ENCODE measurements at regions not wholly inside any gene's neighbourhood (a gene's known extent, or its start where the extent isn't known, plus 50 kb on each side); places are given as distances from the start of the nearest gene placed in this dataset.

- no peak for DNase-seq (ENCODE audit: extremely low spot score)
- TF ChIP-seq CTCF (IDR thresholded peaks at IDR 0.05; ENCODE audit: control extremely low read depth, extremely low read depth, low read depth, missing control alignments), result peak; percentile 16
- CTCF ChIA-PET, result interaction anchor here (0.7 to 3.9 kb wide), 17 partner anchors 11 to 281 kb away, joined by 3 to 30 read pairs (median 5); no protein-coding TSS in a partner anchor
- POLR2A ChIA-PET, result no interaction called here
Measured at GRCh38 chr5:36414869-36415282, 113.2 kb upstream of the RANBP3L start.

GRCh38 chr5:36416605-36417004 lies 114.9 kb upstream of the RANBP3L start:
- TF ChIP-seq CTCF (IDR thresholded peaks at IDR 0.05; ENCODE audit: control extremely low read depth, extremely low read depth, low read depth, missing control alignments), result no peak
- ChIA-PET CTCF (interaction anchor here (1.0 to 3.9 kb wide), 11 partner anchors 9 to 276 kb away, joined by 3 to 30 read pairs (median 8); no protein-coding TSS in a partner anchor), POLR2A (no interaction called here)
- no peak for DNase-seq (ENCODE audit: extremely low spot score)

- ChIA-PET CTCF (interaction anchor here (1.0 to 3.9 kb wide), 7 partner anchors 13 to 276 kb away, joined by 3 to 30 read pairs (median 8); no protein-coding TSS in a partner anchor), POLR2A (no interaction called here)
- TF ChIP-seq CTCF (IDR thresholded peaks at IDR 0.05; ENCODE audit: control extremely low read depth, extremely low read depth, low read depth, missing control alignments), result no peak
- no peak for DNase-seq (ENCODE audit: extremely low spot score)
Measured at GRCh38 chr5:36417221-36417620, 115.5 kb upstream of the RANBP3L start.

- TF ChIP-seq CTCF (IDR thresholded peaks at IDR 0.05; ENCODE audit: control extremely low read depth, extremely low read depth, low read depth, missing control alignments), result no peak
- ChIA-PET CTCF (interaction anchor here (0.9 to 3.9 kb wide), 8 partner anchors 11 to 279 kb away, joined by 3 to 30 read pairs (median 6); no protein-coding TSS in a partner anchor), POLR2A (no interaction called here)
- no peak for DNase-seq (ENCODE audit: extremely low spot score)
Measured at GRCh38 chr5:36417668-36418067, 116.0 kb upstream of the RANBP3L start.

GRCh38 chr5:36418152-36418979 lies 116.7 kb upstream of the RANBP3L start:
- DNase-seq (ENCODE audit: extremely low spot score), result no peak
- no peak for TF ChIP-seq CTCF (IDR thresholded peaks at IDR 0.05; ENCODE audit: control extremely low read depth, extremely low read depth, low read depth, missing control alignments)
- ChIA-PET CTCF (interaction anchor here (0.9 to 3.9 kb wide), 5 partner anchors 10 to 278 kb away, joined by 3 to 20 read pairs (median 8); no protein-coding TSS in a partner anchor), POLR2A (no interaction called here)

- POLR2A ChIA-PET, result no interaction called here
- CTCF ChIA-PET, result interaction anchor here (1.4 to 1.8 kb wide), 2 partner anchors 12 to 19 kb away, joined by 4 read pairs; no protein-coding TSS in a partner anchor
Measured at GRCh38 chr5:36421256-36421655, 119.6 kb upstream of the RANBP3L start.

More at GRCh38 chr5:36421256-36421655, 119.6 kb upstream of the RANBP3L start:
- no peak for TF ChIP-seq CTCF (IDR thresholded peaks at IDR 0.05; ENCODE audit: control extremely low read depth, extremely low read depth, low read depth, missing control alignments)
- no peak for DNase-seq (ENCODE audit: extremely low spot score)
